OCI-LY3 (cell line): ENCODE measurements at regions not wholly inside any gene's neighbourhood (a gene's known extent, or its start where the extent isn't known, plus 50 kb on each side); places are given as distances from the start of the nearest gene placed in this dataset.
"Not testable (repeated sequence)": the region's sequence is repeated elsewhere in the genome, so short reads cannot be mapped to it uniquely, and the experiment has no call there.

Experiments
- H2AFZ ChIP-seq: fragments of 200-600, 300-600 bp; shearing (Covaris generic); 2 replicates; pipeline ENCODE4 v1.6.0; 2014; ENCODE audit warnings: antibody characterized with exemption, low read depth, low read length
- H3K27ac ChIP-seq: fragments of 200-600, 300-600 bp; sonication (generic); 2 replicates; pipeline ENCODE4 v1.5.1; 2014; ENCODE audit warnings: mild to moderate bottlenecking, low read length, moderate library complexity, mixed read lengths
- H3K27me3 ChIP-seq: fragments of 200-600, 300-600 bp; sonication (generic); 2 replicates; pipeline ENCODE4 v1.6.1; 2014; ENCODE audit warnings: low read depth, low read length, mixed read lengths
- H3K36me3 ChIP-seq: fragments of 200-600, 300-600 bp; sonication (generic); replicated peaks from 2 replicates; pipeline ENCODE3; 2014; ENCODE audit warnings: low read depth, low read length, mixed read lengths
- H3K4me1 ChIP-seq: fragments of 300-600, 200-600 bp; sonication (generic); 2 replicates; pipeline ENCODE4 v1.6.1; 2014; ENCODE audit warnings: low read length, mixed read lengths
- H3K4me2 ChIP-seq: fragments of 200-600, 300-600 bp; sonication (generic); 2 replicates; pipeline ENCODE4 v1.6.1; 2014; ENCODE audit warnings: low read length, mixed read lengths
- H3K4me3 ChIP-seq: fragments of 300-600, 200-600 bp; sonication (generic); 2 replicates; pipeline ENCODE4 v1.5.1; 2014; ENCODE audit warnings: antibody characterized with exemption, mild to moderate bottlenecking, low read length, moderate library complexity
- H3K79me2 ChIP-seq: fragments of 300-600, 200-600 bp; shearing (Covaris generic); 2 replicates; pipeline ENCODE4 v1.6.1; 2014; ENCODE audit warnings: mild to moderate bottlenecking, low read length, mixed read lengths
- H3K9ac ChIP-seq: fragments of 300-600, 200-600 bp; shearing (Covaris generic); 2 replicates; pipeline ENCODE4 v1.6.0; 2014; ENCODE audit warnings: mild to moderate bottlenecking, low read length, moderate library complexity
- H3K9me3 ChIP-seq: fragments of 200-600, 300-600 bp; shearing (Covaris generic); 2 replicates; pipeline ENCODE4 v1.6.1; 2014; ENCODE audit warnings: low read length, mixed read lengths; ENCODE audit not compliant: insufficient read depth
- H4K20me1 ChIP-seq: fragments of 200-600, 300-600 bp; sonication (generic); 2 replicates; pipeline ENCODE4 v1.6.1; 2016; ENCODE audit warnings: low read length, mixed read lengths; ENCODE audit not compliant: insufficient read depth
- CTCF ChIP-seq: fragments of 200-600, 300-600 bp; sonication (generic); IDR thresholded peaks from 2 replicates; pipeline ENCODE4 v1.5.1; 2014; ENCODE audit warnings: antibody characterized with exemption, low read length, low read depth
- EZH2phosphoT487 ChIP-seq: fragments of 200-600 bp; shearing (Covaris generic); IDR thresholded peaks from 2 replicates; pipeline ENCODE4 v1.6.1; 2018; ENCODE audit warnings: antibody characterized with exemption, mixed run types, low read depth

GRCh38 chr22:48920776-48921241 lies 906.9 kb downstream of the BRD1 start:
- no peaks in the 10 kb centered on the region for H3K27me3 ChIP-seq
- no peaks in the 10 kb centered on the region for H4K20me1 ChIP-seq

GRCh38 chr22:48919851-48920589 lies 907.7 kb downstream of the BRD1 start:
- TF ChIP-seq CTCF (no peak), EZH2phosphoT487 (no peak)
- Histone ChIP-seq H3K4me3 (no peak overlapping the region), H3K27ac (no peak overlapping the region), H3K9me3 (no peaks in the 10 kb centered on the region), H3K4me1 (no peaks in the 10 kb centered on the region), H2AFZ (no peak overlapping the region), H3K4me2 (no peak overlapping the region), H3K9ac (no peak overlapping the region), H3K79me2 (no peaks in the 10 kb centered on the region), H4K20me1 (no peaks in the 10 kb centered on the region), H3K36me3 (no peaks in the 10 kb centered on the region), H3K27me3 (no peaks in the 10 kb centered on the region)

More at GRCh38 chr22:48920776-48921241, 906.9 kb downstream of the BRD1 start:
- no peak overlapping the region for H3K4me3 ChIP-seq
- no peaks in the 10 kb centered on the region for H3K9me3 ChIP-seq
- TF ChIP-seq EZH2phosphoT487 (no peak), CTCF (no peak)
- no peak overlapping the region for H2AFZ ChIP-seq
- H3K27ac ChIP-seq, result no peak overlapping the region
- no peaks in the 10 kb centered on the region for H3K4me1 ChIP-seq
- no peak overlapping the region for H3K4me2 ChIP-seq
- H3K9ac ChIP-seq, result no peak overlapping the region
- H3K79me2 ChIP-seq, result no peaks in the 10 kb centered on the region
- H3K36me3 ChIP-seq, result no peaks in the 10 kb centered on the region

- no peaks in the 10 kb centered on the region for H3K9me3 ChIP-seq
- H3K27ac ChIP-seq, result no peak overlapping the region
- H3K4me1 ChIP-seq, result no peaks in the 10 kb centered on the region
- H4K20me1 ChIP-seq, result no peaks in the 10 kb centered on the region
- H3K4me3 ChIP-seq, result no peak overlapping the region
- H2AFZ ChIP-seq, result no peak overlapping the region
- H3K9ac ChIP-seq, result no peak overlapping the region
- H3K36me3 ChIP-seq, result no peaks in the 10 kb centered on the region
- H3K4me2 ChIP-seq, result no peak overlapping the region
- no peak for TF ChIP-seq CTCF
- TF ChIP-seq EZH2phosphoT487, result no peak
- no peaks in the 10 kb centered on the region for H3K79me2 ChIP-seq
- no peaks in the 10 kb centered on the region for H3K27me3 ChIP-seq
Measured at GRCh38 chr22:48919187-48919590, 908.5 kb downstream of the BRD1 start.

GRCh38 chr22:48918585-48919186 lies 909.0 kb downstream of the BRD1 start:
- H3K9me3 ChIP-seq, result no peaks in the 10 kb centered on the region
- H3K36me3 ChIP-seq, result no peaks in the 10 kb centered on the region
- H2AFZ ChIP-seq, result no peak overlapping the region
- TF ChIP-seq EZH2phosphoT487, result no peak
- H3K4me2 ChIP-seq, result no peak overlapping the region
- H3K79me2 ChIP-seq, result no peaks in the 10 kb centered on the region
- no peak overlapping the region for H3K4me3 ChIP-seq
- H3K4me1 ChIP-seq, result no peaks in the 10 kb centered on the region
- H4K20me1 ChIP-seq, result no peaks in the 10 kb centered on the region
- no peak overlapping the region for H3K9ac ChIP-seq
- H3K27ac ChIP-seq, result no peak overlapping the region
- H3K27me3 ChIP-seq, result no peaks in the 10 kb centered on the region

GRCh38 chr22:48912356-48913066 lies 915.2 kb downstream of the BRD1 start:
- not testable (repeated sequence) for H2AFZ ChIP-seq, H3K4me2 ChIP-seq, H3K27ac ChIP-seq, H4K20me1 ChIP-seq, H3K9ac ChIP-seq, H3K4me3 ChIP-seq, H3K36me3 ChIP-seq, H3K9me3 ChIP-seq, H3K79me2 ChIP-seq, H3K4me1 ChIP-seq, H3K27me3 ChIP-seq

GRCh38 chr22:48911647-48912046 lies 916.0 kb downstream of the BRD1 start:
- not testable (repeated sequence) for H3K9me3 ChIP-seq, H3K4me3 ChIP-seq, H3K27me3 ChIP-seq, H3K36me3 ChIP-seq, H3K79me2 ChIP-seq, H3K27ac ChIP-seq, H2AFZ ChIP-seq, H3K4me1 ChIP-seq, H3K9ac ChIP-seq, H4K20me1 ChIP-seq, H3K4me2 ChIP-seq
